ENCODE measurements at regions not wholly inside any gene's neighbourhood (a gene's known extent, or its start where the extent isn't known, plus 50 kb on each side); places are given as distances from the start of the nearest gene placed in this dataset.

- Histone ChIP-seq H3K27me3 (ENCODE audit: control insufficient read depth, insufficient read depth, low read length) (no peaks in the 10 kb centered on the region), H3K36me3 (ENCODE audit: control insufficient read depth, insufficient read depth, low read length) (no peaks in the 10 kb centered on the region), H3K4me3 (ENCODE audit: low read depth, low read length) (no peak overlapping the region)
- no peak for DNase-seq (ENCODE audit: low read depth)
- no peak for TF ChIP-seq CTCF (IDR thresholded peaks at IDR 0.05; ENCODE audit: insufficient read depth, low read depth, low read length)
- CTCF ChIA-PET = no interaction called here
- POLR2A ChIA-PET = no interaction called here
These were observed 172.9 kb upstream of the GYPA start for GRCh38 chr4:144313370-144313769.

GRCh38 chr4:144316869-144317268 is 176.4 kb upstream of the GYPA start:
- H3K27me3 ChIP-seq (ENCODE audit: control insufficient read depth, insufficient read depth, low read length) = no peaks in the 10 kb centered on the region
- ChIA-PET CTCF (no interaction called here), POLR2A (no interaction called here)
- no peak overlapping the region for H3K4me3 ChIP-seq (ENCODE audit: low read depth, low read length)
- no peak for DNase-seq (ENCODE audit: low read depth)
- no peak for TF ChIP-seq CTCF (IDR thresholded peaks at IDR 0.05; ENCODE audit: insufficient read depth, low read depth, low read length)
- no peaks in the 10 kb centered on the region for H3K36me3 ChIP-seq (ENCODE audit: control insufficient read depth, insufficient read depth, low read length)

- no peak overlapping the region for H3K4me3 ChIP-seq (ENCODE audit: low read depth, low read length)
- POLR2A ChIA-PET = no interaction called here
- TF ChIP-seq CTCF (IDR thresholded peaks at IDR 0.05; ENCODE audit: insufficient read depth, low read depth, low read length) = no peak
- H3K27me3 ChIP-seq (ENCODE audit: control insufficient read depth, insufficient read depth, low read length) = no peaks in the 10 kb centered on the region
- no peak for DNase-seq (ENCODE audit: low read depth)
- CTCF ChIA-PET = no interaction called here
- no peaks in the 10 kb centered on the region for H3K36me3 ChIP-seq (ENCODE audit: control insufficient read depth, insufficient read depth, low read length)
These were observed 178.3 kb upstream of the GYPA start for GRCh38 chr4:144318797-144319196.

- CTCF ChIA-PET = no interaction called here
- no peak overlapping the region for H3K4me3 ChIP-seq (ENCODE audit: low read depth, low read length)
- H3K27me3 ChIP-seq (ENCODE audit: control insufficient read depth, insufficient read depth, low read length) = no peaks in the 10 kb centered on the region
- POLR2A ChIA-PET = no interaction called here
- no peak for DNase-seq (ENCODE audit: low read depth)
- no peak for TF ChIP-seq CTCF (IDR thresholded peaks at IDR 0.05; ENCODE audit: insufficient read depth, low read depth, low read length)
- H3K36me3 ChIP-seq (ENCODE audit: control insufficient read depth, insufficient read depth, low read length) = no peaks in the 10 kb centered on the region
These were observed 196.1 kb upstream of the GYPA start for GRCh38 chr4:144336633-144337032.

GRCh38 chr4:144338148-144338547 is 197.6 kb upstream of the GYPA start:
- no peak overlapping the region for H3K4me3 ChIP-seq (ENCODE audit: low read depth, low read length)
- POLR2A ChIA-PET = no interaction called here
- H3K36me3 ChIP-seq (ENCODE audit: control insufficient read depth, insufficient read depth, low read length) = no peaks in the 10 kb centered on the region
- CTCF ChIA-PET = no interaction called here
- DNase-seq (ENCODE audit: low read depth) = no peak
- TF ChIP-seq CTCF (IDR thresholded peaks at IDR 0.05; ENCODE audit: insufficient read depth, low read depth, low read length) = no peak
- no peaks in the 10 kb centered on the region for H3K27me3 ChIP-seq (ENCODE audit: control insufficient read depth, insufficient read depth, low read length)
